ENCODE measurements at regions not wholly inside any gene's neighbourhood (a gene's known extent, or its start where the extent isn't known, plus 50 kb on each side); places are given as distances from the start of the nearest gene placed in this dataset.

GRCh38 chr2:118709786-118710185, 137.7 kb downstream of the EN1 start:
- no peak for TF ChIP-seq RAD21 (IDR thresholded peaks at IDR 0.05)
- TF ChIP-seq JUND (IDR thresholded peaks at IDR 0.05), result no peak
- TF ChIP-seq CTCF (IDR thresholded peaks at IDR 0.05; ENCODE audit: low read depth, low read length, missing input control), result no peak
- TF ChIP-seq ZBTB33 (IDR thresholded peaks at IDR 0.05), result no peak
- no peak for TF ChIP-seq SP1 (IDR thresholded peaks at IDR 0.05)
- TF ChIP-seq REST (IDR thresholded peaks at IDR 0.05), result no peak
- TF ChIP-seq TAF1 (conservative IDR thresholded peaks at IDR 0.05), result no peak

Data from liver (tissue), 3 donors.